OCI-LY1 (cell line): ENCODE measurements at regions not wholly inside any gene's neighbourhood (a gene's known extent, or its start where the extent isn't known, plus 50 kb on each side); places are given as distances from the start of the nearest gene placed in this dataset.

Source experiments
- H2AFZ ChIP-seq: fragments of 200-600 bp; sonication (generic), shearing (Covaris generic); 2 replicates; pipeline ENCODE4 v1.6.0; 2014; ENCODE audit warnings: antibody characterized with exemption, mild to moderate bottlenecking, low read length
- H3F3A ChIP-seq: fragments of 200-600 bp; sonication (generic), shearing (Covaris generic); 2 replicates; pipeline ENCODE4 v1.6.0; 2014; ENCODE audit warnings: mild to moderate bottlenecking, antibody characterized with exemption, low read length, moderate library complexity; ENCODE audit not compliant: insufficient read depth
- H3K27ac ChIP-seq: fragments of 200-600 bp; sonication (generic); 2 replicates; pipeline ENCODE4 v1.5.1; 2014; ENCODE audit warnings: low read length, mixed run types, mild to moderate bottlenecking, low read depth; ENCODE audit not compliant: poor library complexity, severe bottlenecking
- H3K27me3 ChIP-seq: fragments of 200-600 bp; sonication (generic); 2 replicates; pipeline ENCODE4 v1.6.0; 2014; ENCODE audit warnings: antibody characterized with exemption, mild to moderate bottlenecking, low read length, moderate library complexity; ENCODE audit not compliant: insufficient read depth
- H3K36me3 ChIP-seq: fragments of 200-600 bp; sonication (generic); 2 replicates; pipeline ENCODE4 v1.6.1; 2014; ENCODE audit warnings: mild to moderate bottlenecking, antibody characterized with exemption, low read length, moderate library complexity, mixed read lengths; ENCODE audit not compliant: insufficient read depth
- H3K4me1 ChIP-seq: fragments of 200-600 bp; sonication (generic); 2 replicates; pipeline ENCODE4 v1.5.1; 2014; ENCODE audit warnings: mild to moderate bottlenecking, low read length, moderate library complexity; ENCODE audit not compliant: insufficient read depth, severe bottlenecking
- H3K4me2 ChIP-seq: fragments of 200-600 bp; sonication (generic), shearing (Covaris generic); 2 replicates; pipeline ENCODE4 v1.6.1; 2014; ENCODE audit warnings: low read length
- H3K4me3 ChIP-seq: fragments of 200-600 bp; sonication (generic); 2 replicates; pipeline ENCODE4 v1.5.1; 2014; ENCODE audit warnings: low read length, low read depth, mild to moderate bottlenecking, mixed read lengths; ENCODE audit not compliant: poor library complexity, severe bottlenecking
- H3K79me2 ChIP-seq: fragments of 200-600 bp; shearing (Covaris generic); 2 replicates; pipeline ENCODE4 v1.6.1; 2016; ENCODE audit warnings: mixed run types, low read length, mixed read lengths; ENCODE audit not compliant: insufficient read depth
- H3K9ac ChIP-seq: fragments of 200-600 bp; sonication (generic), shearing (Covaris generic); 2 replicates; pipeline ENCODE4 v1.6.1; 2014; ENCODE audit warnings: mild to moderate bottlenecking, low read length, mixed read lengths
- H3K9me2 ChIP-seq: fragments of 200-600 bp; sonication (generic), shearing (Covaris generic); 2 replicates; pipeline ENCODE4 v1.6.1; 2014; ENCODE audit warnings: low read depth, mild to moderate bottlenecking, low read length, mixed read lengths
- H3K9me3 ChIP-seq: fragments of 200-600 bp; shearing (Covaris generic); 2 replicates; pipeline ENCODE4 v1.6.1; 2014; ENCODE audit warnings: low read length, mixed read lengths
- H4K20me1 ChIP-seq: fragments of 200-600 bp; sonication (generic), shearing (Covaris generic); 2 replicates; pipeline ENCODE4 v1.6.0; 2016; ENCODE audit warnings: mild to moderate bottlenecking, low read length; ENCODE audit not compliant: insufficient read depth
- CTCF ChIP-seq: fragments of 200-600 bp; sonication (generic), shearing (Covaris generic); IDR thresholded peaks from 2 replicates; pipeline ENCODE4 v1.5.1; 2017; ENCODE audit warnings: mild to moderate bottlenecking, antibody characterized with exemption, low read length, moderate library complexity, mixed read lengths
- EZH2 ChIP-seq: fragments of 200-600 bp; sonication (generic), shearing (Covaris generic); IDR thresholded peaks from 2 replicates; pipeline ENCODE4 v1.8.0; 2017; ENCODE audit warnings: borderline replicate concordance, mixed run types, mild to moderate bottlenecking, antibody characterized with exemption, low read length, moderate library complexity, mixed read lengths

GRCh38 chr2:22996911-22997310 is 388.1 kb upstream of the KLHL29 start:
- H3K9me2 ChIP-seq, result no peaks in the 10 kb centered on the region
- no peaks in the 10 kb centered on the region for H4K20me1 ChIP-seq
- H3K27me3 ChIP-seq, result no peaks in the 10 kb centered on the region
- no peak overlapping the region for H3K9ac ChIP-seq
- no peak overlapping the region for H3K4me2 ChIP-seq
- no peak overlapping the region for H2AFZ ChIP-seq
- TF ChIP-seq CTCF (no peak), EZH2 (no peak)
- H3K9me3 ChIP-seq, result no peaks in the 10 kb centered on the region
- no peaks in the 10 kb centered on the region for H3K79me2 ChIP-seq
- H3K27ac ChIP-seq, result no peak overlapping the region
- H3K36me3 ChIP-seq, result no peaks in the 10 kb centered on the region
- H3K4me1 ChIP-seq, result no peaks in the 10 kb centered on the region
- no peak overlapping the region for H3K4me3 ChIP-seq
- H3F3A ChIP-seq, result no peaks in the 10 kb centered on the region

GRCh38 chr2:22998359-22998758 is 386.6 kb upstream of the KLHL29 start:
- no peak for TF ChIP-seq CTCF
- TF ChIP-seq EZH2, result no peak
- H3K4me2 ChIP-seq, result no peak overlapping the region
- H3K4me3 ChIP-seq, result no peak overlapping the region
- H2AFZ ChIP-seq, result no peak overlapping the region
- H3K9me3 ChIP-seq, result no peaks in the 10 kb centered on the region
- no peaks in the 10 kb centered on the region for H3K79me2 ChIP-seq
- no peaks in the 10 kb centered on the region for H3K9me2 ChIP-seq
- H3F3A ChIP-seq, result no peaks in the 10 kb centered on the region
- H3K27me3 ChIP-seq, result no peaks in the 10 kb centered on the region
- H3K36me3 ChIP-seq, result no peaks in the 10 kb centered on the region
- H3K27ac ChIP-seq, result no peak overlapping the region
- H3K4me1 ChIP-seq, result no peaks in the 10 kb centered on the region
- no peaks in the 10 kb centered on the region for H4K20me1 ChIP-seq
- H3K9ac ChIP-seq, result no peak overlapping the region

- Histone ChIP-seq H3F3A (no peaks in the 10 kb centered on the region), H3K4me2 (no peak overlapping the region), H3K27ac (no peak overlapping the region), H3K36me3 (no peaks in the 10 kb centered on the region), H3K9me2 (no peaks in the 10 kb centered on the region), H3K4me1 (no peaks in the 10 kb centered on the region), H3K4me3 (no peak overlapping the region), H2AFZ (no peak overlapping the region), H4K20me1 (no peaks in the 10 kb centered on the region), H3K79me2 (no peaks in the 10 kb centered on the region), H3K9ac (no peak overlapping the region), H3K27me3 (no peaks in the 10 kb centered on the region), H3K9me3 (no peaks in the 10 kb centered on the region)
- TF ChIP-seq EZH2, result no peak
- TF ChIP-seq CTCF, result no peak
Observed at GRCh38 chr2:22999951-23000350, 385.0 kb upstream of the KLHL29 start.
